Stimulated activated effector memory CD8-positive, alpha-beta T cell treated with anti-CD3 and anti-CD28 coated beads, Interleukin-12 subunit alpha, Interleukin-12 subunit beta, amount 100 ng/mL, for 72 hours (primary cell): ENCODE measurements at regions not wholly inside any gene's neighbourhood (a gene's known extent, or its start where the extent isn't known, plus 50 kb on each side); places are given as distances from the start of the nearest gene placed in this dataset.

Source experiments
- ATAC-seq: fragments of 150-1000 bp; cut with Tn5 transposase; 2 replicates; pipeline ENCODE4 v1.10.0; 2021
- DNase-seq, 2 donors: peaks; one replicate each; pipeline ENCODE4 v3.0.0; 2021 to 2022; ENCODE audit warnings: low spot score in 2 of 2
- H3K27ac Mint-ChIP-seq: one replicate; pipeline ENCODE4 v1.8.0; 2022; ENCODE audit warnings: mild to moderate bottlenecking, mixed read lengths
- H3K36me3 Mint-ChIP-seq: one replicate; pipeline ENCODE4 v1.8.0; 2022; ENCODE audit warnings: mild to moderate bottlenecking, mixed read lengths
- H3K4me1 Mint-ChIP-seq: one replicate; pipeline ENCODE4 v1.8.0; 2022; ENCODE audit warnings: mixed read lengths
- H3K4me3 Mint-ChIP-seq: one replicate; pipeline ENCODE4 v1.8.0; 2022; ENCODE audit warnings: mild to moderate bottlenecking, mixed read lengths
- H3K9me3 Mint-ChIP-seq: one replicate; pipeline ENCODE4 v1.8.0; 2022; ENCODE audit warnings: mixed read lengths

- DNase-seq (no peak), ATAC-seq (no peak)
- H3K4me1 Mint-ChIP-seq = no peaks in the 10 kb centered on the region
- no peak overlapping the region for H3K27ac Mint-ChIP-seq
- H3K4me3 Mint-ChIP-seq = no peak overlapping the region
- H3K9me3 Mint-ChIP-seq = peaks cover 4% of the 10 kb centered on the region
- H3K36me3 Mint-ChIP-seq = no peaks in the 10 kb centered on the region
Measured at GRCh38 chr18:47522359-47522758, 270.9 kb upstream of the SKOR2 start.

DNA sequence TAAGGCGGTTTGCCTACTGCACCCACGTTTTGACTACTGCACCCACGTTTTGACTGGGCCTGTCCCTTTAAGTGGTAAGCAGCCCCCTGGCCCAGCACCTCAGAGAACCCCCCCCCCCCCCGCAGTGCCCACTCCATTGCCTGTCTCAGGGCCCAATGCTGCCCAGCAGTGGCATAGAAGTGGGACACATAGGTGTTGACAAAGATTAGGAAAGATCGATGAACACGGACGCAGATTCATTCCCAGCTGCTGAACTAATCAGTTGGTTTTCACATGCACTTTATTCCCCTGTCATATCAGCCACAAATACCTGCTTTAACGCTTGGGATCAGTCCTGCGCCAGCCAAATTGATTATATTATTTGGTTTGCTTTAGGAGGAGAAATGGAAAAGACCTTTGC is 268.8 kb upstream of the SKOR2 start:
- ATAC-seq = no peak
- Mint-ChIP-seq H3K27ac (no peak overlapping the region), H3K4me1 (no peaks in the 10 kb centered on the region), H3K36me3 (no peaks in the 10 kb centered on the region), H3K9me3 (peaks cover 4% of the 10 kb centered on the region), H3K4me3 (no peak overlapping the region)
- no peak for DNase-seq

GRCh38 chr18:47519706-47520105 is 268.2 kb upstream of the SKOR2 start:
- H3K27ac Mint-ChIP-seq = no peak overlapping the region
- DNase-seq = no peak
- peaks cover 4% of the 10 kb centered on the region for H3K9me3 Mint-ChIP-seq

GRCh38 chr18:47519277-47519676 is 267.8 kb upstream of the SKOR2 start:
- Mint-ChIP-seq H3K27ac (no peak overlapping the region), H3K4me1 (no peaks in the 10 kb centered on the region), H3K9me3 (peaks cover 4% of the 10 kb centered on the region), H3K36me3 (no peaks in the 10 kb centered on the region), H3K4me3 (no peak overlapping the region)
- ATAC-seq = no peak
- DNase-seq = no peak

More at GRCh38 chr18:47519706-47520105, 268.2 kb upstream of the SKOR2 start:
- H3K4me3 Mint-ChIP-seq = no peak overlapping the region
- no peaks in the 10 kb centered on the region for H3K4me1 Mint-ChIP-seq
- ATAC-seq = no peak
- no peaks in the 10 kb centered on the region for H3K36me3 Mint-ChIP-seq

DNA sequence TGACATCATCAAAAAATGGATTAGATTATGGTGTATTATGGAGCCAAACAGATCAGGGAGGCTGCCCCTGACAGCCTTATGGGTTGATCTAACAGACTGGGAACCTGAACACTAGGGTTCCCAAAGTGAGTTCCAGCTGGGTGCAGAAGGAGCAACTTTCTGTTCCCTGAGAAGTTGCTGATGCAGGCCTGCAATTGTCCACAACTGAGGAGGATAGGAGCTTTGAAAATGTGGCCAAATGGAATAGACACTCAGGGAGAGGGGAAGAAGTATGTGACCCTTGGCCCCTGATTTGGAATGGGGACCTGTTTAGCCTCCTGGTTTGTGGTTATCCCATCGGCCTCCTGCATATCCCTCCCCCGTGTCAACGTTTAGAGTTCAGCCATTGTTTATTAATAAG is 262.2 kb upstream of the SKOR2 start:
- Mint-ChIP-seq H3K4me3 (no peak overlapping the region), H3K9me3 (no peaks in the 10 kb centered on the region), H3K27ac (no peak overlapping the region), H3K36me3 (no peaks in the 10 kb centered on the region), H3K4me1 (no peaks in the 10 kb centered on the region)
- ATAC-seq (no peak), DNase-seq (no peak)

- no peak overlapping the region for H3K27ac Mint-ChIP-seq
- no peaks in the 10 kb centered on the region for H3K4me1 Mint-ChIP-seq
- no peak overlapping the region for H3K4me3 Mint-ChIP-seq
- no peaks in the 10 kb centered on the region for H3K9me3 Mint-ChIP-seq
- no peak for ATAC-seq
- no peaks in the 10 kb centered on the region for H3K36me3 Mint-ChIP-seq
- DNase-seq = no peak
Measured at GRCh38 chr18:47512726-47513435, 261.4 kb upstream of the SKOR2 start.

- no peak for DNase-seq
- H3K9me3 Mint-ChIP-seq = no peaks in the 10 kb centered on the region
- H3K27ac Mint-ChIP-seq = no peak overlapping the region
Measured at GRCh38 chr18:47512056-47512455, 260.6 kb upstream of the SKOR2 start.

DNA sequence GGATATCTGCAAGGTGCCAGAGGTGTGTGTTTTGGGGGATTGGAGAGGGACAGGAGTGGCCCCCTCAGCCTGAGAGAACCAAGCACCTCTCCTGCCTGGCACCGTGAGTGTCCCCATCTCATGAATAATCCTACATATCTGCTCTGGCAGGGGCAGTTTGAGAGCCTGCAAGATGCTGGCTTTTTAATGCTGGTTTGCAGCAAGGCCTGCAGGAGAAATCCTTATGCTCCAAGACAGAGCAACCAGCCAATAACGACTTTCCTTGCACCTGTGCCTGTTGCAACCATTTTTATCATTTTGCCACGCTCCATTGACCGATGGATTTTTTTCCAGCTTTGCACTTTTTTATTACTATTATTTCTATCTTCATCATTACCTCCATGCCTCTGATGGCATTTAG is 259.4 kb upstream of the SKOR2 start:
- Mint-ChIP-seq H3K9me3 (no peaks in the 10 kb centered on the region), H3K4me3 (no peak overlapping the region), H3K36me3 (no peaks in the 10 kb centered on the region), H3K4me1 (no peaks in the 10 kb centered on the region), H3K27ac (no peak overlapping the region)
- ATAC-seq = no peak
- no peak for DNase-seq

More at GRCh38 chr18:47512056-47512455, 260.6 kb upstream of the SKOR2 start:
- Mint-ChIP-seq H3K36me3 (no peaks in the 10 kb centered on the region), H3K4me1 (no peaks in the 10 kb centered on the region), H3K4me3 (no peak overlapping the region)
- no peak for ATAC-seq

- no peak for ATAC-seq
Measured at GRCh38 chr18:47507651-47508050, 256.2 kb upstream of the SKOR2 start.

DNA sequence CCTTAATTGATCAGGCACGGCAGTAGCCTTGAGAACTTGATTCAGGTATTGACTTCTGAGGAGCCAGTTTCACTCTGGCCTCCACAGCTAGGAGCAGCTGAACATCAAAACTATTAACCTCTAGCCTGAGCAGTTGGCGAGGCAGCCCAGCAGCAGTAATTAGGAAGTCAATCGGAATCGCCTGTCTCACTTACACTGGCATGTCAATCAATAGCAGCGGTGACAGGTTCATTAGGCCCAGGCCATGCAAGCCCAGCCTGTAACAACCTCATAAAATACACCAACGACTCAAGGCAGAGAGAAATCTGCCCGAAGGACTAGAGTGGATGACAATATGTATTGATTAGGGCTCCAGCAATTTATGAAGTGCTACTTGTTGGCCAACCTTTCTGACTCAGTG is 255.4 kb upstream of the SKOR2 start:
- Mint-ChIP-seq H3K4me1 (no peaks in the 10 kb centered on the region), H3K27ac (no peak overlapping the region), H3K9me3 (no peaks in the 10 kb centered on the region), H3K36me3 (no peaks in the 10 kb centered on the region), H3K4me3 (no peak overlapping the region)
- DNase-seq (no peak), ATAC-seq (no peak)

More at GRCh38 chr18:47507651-47508050, 256.2 kb upstream of the SKOR2 start:
- no peaks in the 10 kb centered on the region for H3K4me1 Mint-ChIP-seq
- no peaks in the 10 kb centered on the region for H3K36me3 Mint-ChIP-seq
- H3K9me3 Mint-ChIP-seq = no peaks in the 10 kb centered on the region
- DNase-seq = no peak
- H3K4me3 Mint-ChIP-seq = no peak overlapping the region
- no peak overlapping the region for H3K27ac Mint-ChIP-seq

DNA sequence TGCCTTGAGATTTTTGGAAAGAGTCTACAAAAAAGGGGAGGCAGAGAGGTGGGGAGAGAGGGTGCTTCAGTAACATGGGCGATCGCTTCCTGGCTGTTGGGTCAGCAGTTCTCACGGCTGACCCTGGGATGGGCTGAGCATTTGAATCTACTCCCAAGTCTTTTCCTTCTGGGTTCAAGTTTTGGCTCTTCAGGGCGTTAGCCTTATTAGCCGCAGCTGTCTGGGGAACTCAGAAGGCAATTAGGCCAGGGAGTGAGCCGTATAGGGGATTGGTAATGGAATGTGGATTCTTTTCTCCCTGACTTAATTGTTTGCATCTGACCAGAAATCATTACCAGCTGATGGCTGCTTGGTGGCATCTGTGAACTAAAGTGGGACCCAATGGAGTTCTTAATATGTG is 250.5 kb upstream of the SKOR2 start:
- Mint-ChIP-seq H3K4me1 (no peaks in the 10 kb centered on the region), H3K36me3 (no peaks in the 10 kb centered on the region), H3K4me3 (no peak overlapping the region), H3K9me3 (peaks cover 3% of the 10 kb centered on the region), H3K27ac (no peak overlapping the region)
- DNase-seq = no peak
- no peak for ATAC-seq

DNA sequence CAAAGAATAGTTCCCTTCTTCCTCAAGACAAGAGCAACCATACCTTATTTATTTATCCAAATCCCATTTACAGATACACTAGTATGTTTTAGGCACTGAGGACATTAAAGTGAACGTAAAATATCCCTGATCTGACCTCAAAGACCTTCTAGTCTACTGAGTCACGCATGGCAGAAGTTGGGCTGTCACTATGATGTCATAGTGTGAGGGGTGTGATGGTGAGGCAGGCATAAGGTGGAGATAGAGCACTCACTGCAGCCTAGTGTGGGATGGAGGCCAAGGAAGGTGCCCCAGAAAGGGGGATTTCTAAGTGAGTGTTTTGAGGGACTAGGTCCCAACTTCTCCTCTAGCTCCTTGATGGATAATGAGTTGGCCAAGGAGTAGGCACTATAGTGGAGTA is 249.5 kb upstream of the SKOR2 start:
- DNase-seq (no peak), ATAC-seq (no peak)
- Mint-ChIP-seq H3K9me3 (peaks cover 3% of the 10 kb centered on the region), H3K4me1 (no peaks in the 10 kb centered on the region), H3K36me3 (no peaks in the 10 kb centered on the region), H3K4me3 (no peak overlapping the region), H3K27ac (no peak overlapping the region)

- H3K4me3 Mint-ChIP-seq = no peak overlapping the region
- ATAC-seq (no peak), DNase-seq (no peak)
- H3K9me3 Mint-ChIP-seq = no peaks in the 10 kb centered on the region
- no peaks in the 10 kb centered on the region for H3K36me3 Mint-ChIP-seq
- no peaks in the 10 kb centered on the region for H3K4me1 Mint-ChIP-seq
- H3K27ac Mint-ChIP-seq = no peak overlapping the region
Measured at GRCh38 chr18:47492691-47493090, 241.2 kb upstream of the SKOR2 start.

GRCh38 chr18:47490882-47491281 is 239.4 kb upstream of the SKOR2 start:
- no peak overlapping the region for H3K4me3 Mint-ChIP-seq
- DNase-seq = no peak
- H3K9me3 Mint-ChIP-seq = no peaks in the 10 kb centered on the region
- H3K4me1 Mint-ChIP-seq = no peaks in the 10 kb centered on the region
- no peak for ATAC-seq
- H3K36me3 Mint-ChIP-seq = no peaks in the 10 kb centered on the region
- H3K27ac Mint-ChIP-seq = no peak overlapping the region

- DNase-seq = no peak
Measured at GRCh38 chr18:47485221-47485797, 233.8 kb upstream of the SKOR2 start.

DNA sequence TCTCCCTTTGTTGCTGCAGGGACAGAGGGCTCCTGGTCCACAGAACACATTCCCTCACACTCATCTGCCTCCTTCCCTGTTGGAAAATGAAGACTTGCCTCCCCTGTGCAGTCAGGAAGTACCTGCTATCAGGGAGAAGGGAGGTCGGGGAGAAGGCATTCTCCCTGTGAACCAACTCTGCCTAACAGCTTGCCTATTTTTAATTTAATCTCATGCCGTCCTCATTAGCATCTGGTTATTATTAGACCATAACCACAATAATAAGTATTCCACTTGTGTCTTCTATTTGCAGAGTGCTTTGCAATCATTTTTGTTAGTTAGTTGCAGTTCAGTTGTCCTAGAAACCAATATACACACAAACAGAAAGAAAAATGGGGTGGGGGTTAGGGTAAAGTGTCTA is 232.6 kb upstream of the SKOR2 start:
- ATAC-seq (no peak), DNase-seq (no peak)
- Mint-ChIP-seq H3K9me3 (no peaks in the 10 kb centered on the region), H3K4me3 (no peak overlapping the region), H3K36me3 (no peaks in the 10 kb centered on the region), H3K27ac (no peak overlapping the region), H3K4me1 (no peaks in the 10 kb centered on the region)

More at GRCh38 chr18:47485221-47485797, 233.8 kb upstream of the SKOR2 start:
- ATAC-seq = no peak
- Mint-ChIP-seq H3K4me3 (no peak overlapping the region), H3K27ac (no peak overlapping the region), H3K36me3 (no peaks in the 10 kb centered on the region), H3K9me3 (no peaks in the 10 kb centered on the region), H3K4me1 (no peaks in the 10 kb centered on the region)
